GM12865 (cell line): ENCODE measurements at regions not wholly inside any gene's neighbourhood (a gene's known extent, or its start where the extent isn't known, plus 50 kb on each side); places are given as distances from the start of the nearest gene placed in this dataset.

Experiments used
- DNase-seq: peaks from one replicate; pipeline ENCODE4 v3.0.0; 2010; ENCODE audit warnings: low read depth
- H3K4me3 ChIP-seq: 2 replicates; pipeline ENCODE4 v1.5.1; 2011; ENCODE audit warnings: mild to moderate bottlenecking, low read depth, low read length, control low read depth
- TF ChIP-seq, protein P1 (sequence below): IDR thresholded peaks from 2 replicates; pipeline ENCODE4 v1.5.1; 2011; ENCODE audit warnings: low read length, control low read depth, low read depth, inconsistent platforms; ENCODE audit not compliant: insufficient read depth; ENCODE audit errors: missing control alignments

- no peak for DNase-seq
- H3K4me3 ChIP-seq = no peak overlapping the region
- TF ChIP-seq, protein P1, sequence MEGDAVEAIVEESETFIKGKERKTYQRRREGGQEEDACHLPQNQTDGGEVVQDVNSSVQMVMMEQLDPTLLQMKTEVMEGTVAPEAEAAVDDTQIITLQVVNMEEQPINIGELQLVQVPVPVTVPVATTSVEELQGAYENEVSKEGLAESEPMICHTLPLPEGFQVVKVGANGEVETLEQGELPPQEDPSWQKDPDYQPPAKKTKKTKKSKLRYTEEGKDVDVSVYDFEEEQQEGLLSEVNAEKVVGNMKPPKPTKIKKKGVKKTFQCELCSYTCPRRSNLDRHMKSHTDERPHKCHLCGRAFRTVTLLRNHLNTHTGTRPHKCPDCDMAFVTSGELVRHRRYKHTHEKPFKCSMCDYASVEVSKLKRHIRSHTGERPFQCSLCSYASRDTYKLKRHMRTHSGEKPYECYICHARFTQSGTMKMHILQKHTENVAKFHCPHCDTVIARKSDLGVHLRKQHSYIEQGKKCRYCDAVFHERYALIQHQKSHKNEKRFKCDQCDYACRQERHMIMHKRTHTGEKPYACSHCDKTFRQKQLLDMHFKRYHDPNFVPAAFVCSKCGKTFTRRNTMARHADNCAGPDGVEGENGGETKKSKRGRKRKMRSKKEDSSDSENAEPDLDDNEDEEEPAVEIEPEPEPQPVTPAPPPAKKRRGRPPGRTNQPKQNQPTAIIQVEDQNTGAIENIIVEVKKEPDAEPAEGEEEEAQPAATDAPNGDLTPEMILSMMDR = no peak
These were observed 164.2 kb downstream of the OGFRL1 start for GRCh38 chr6:71452697-71453370.

DNA sequence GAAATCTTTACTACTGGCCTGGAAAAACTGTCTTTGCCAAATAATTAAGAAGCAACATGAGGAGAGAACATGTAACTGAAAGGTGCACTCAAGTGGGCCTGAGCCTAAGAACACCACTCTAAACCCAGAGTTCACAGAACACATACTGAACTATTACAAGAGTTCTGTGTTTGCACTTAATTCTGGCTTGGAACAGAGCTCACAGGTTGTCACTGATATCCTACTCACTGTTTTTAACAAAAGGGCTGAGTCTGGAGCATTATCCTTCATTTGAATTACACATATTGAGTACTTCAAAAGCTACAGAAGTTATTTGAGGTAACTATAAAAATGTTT lies 164.7 kb downstream of the OGFRL1 start:
- TF ChIP-seq, protein P1 = no peak
- no peak overlapping the region for H3K4me3 ChIP-seq
- no peak for DNase-seq

DNA sequence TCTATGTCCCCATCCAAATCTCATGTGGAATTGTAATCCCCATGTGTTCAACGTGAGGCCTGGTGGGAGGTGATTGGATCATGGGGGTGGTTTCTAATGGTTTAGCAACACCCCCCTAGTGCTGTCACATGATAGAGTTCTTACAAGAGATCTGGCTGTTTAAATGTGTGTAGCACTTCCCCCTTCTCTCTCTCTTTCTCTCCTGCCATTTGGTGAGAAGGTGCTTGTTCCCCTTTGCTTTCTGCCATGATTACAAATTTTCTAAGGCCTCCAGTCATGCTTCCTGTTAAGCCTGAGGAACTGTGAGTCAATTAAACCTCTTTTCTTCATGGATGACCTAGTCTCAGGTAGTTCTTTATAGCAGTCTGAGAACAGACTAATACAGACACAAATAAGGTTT lies 165.4 kb downstream of the OGFRL1 start:
- DNase-seq = no peak
- TF ChIP-seq, protein P1 = no peak
- H3K4me3 ChIP-seq = no peak overlapping the region

GRCh38 chr6:71457929-71458328 lies 169.3 kb downstream of the OGFRL1 start:
- H3K4me3 ChIP-seq = no peak overlapping the region
- TF ChIP-seq, protein P1 = no peak
- DNase-seq = peak; percentile 17

GRCh38 chr6:71459162-71459561 lies 170.6 kb downstream of the OGFRL1 start:
- H3K4me3 ChIP-seq = no peak overlapping the region
- TF ChIP-seq, protein P1 = no peak
- DNase-seq = no peak

DNA sequence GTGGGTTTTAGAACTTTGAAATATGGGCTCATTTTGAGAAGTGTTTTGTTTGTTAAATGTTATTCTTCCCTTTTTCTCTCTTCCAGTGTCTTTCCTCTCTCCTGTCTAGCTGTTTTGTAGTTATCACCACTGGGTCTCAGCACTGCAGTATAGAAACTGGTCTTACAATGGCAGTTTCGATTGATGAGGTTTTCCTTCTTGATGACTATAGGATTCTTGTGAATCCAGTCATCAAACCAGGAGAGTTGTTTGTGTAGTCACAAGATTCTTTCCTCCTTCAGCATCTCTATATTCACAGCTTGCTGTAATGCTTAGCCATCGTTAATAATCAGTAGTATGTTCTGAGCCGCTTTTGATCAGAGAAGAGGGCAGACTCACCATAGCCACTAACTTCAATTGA lies 172.3 kb downstream of the OGFRL1 start:
- TF ChIP-seq, protein P1 = no peak
- no peak for DNase-seq
- no peak overlapping the region for H3K4me3 ChIP-seq

DNA sequence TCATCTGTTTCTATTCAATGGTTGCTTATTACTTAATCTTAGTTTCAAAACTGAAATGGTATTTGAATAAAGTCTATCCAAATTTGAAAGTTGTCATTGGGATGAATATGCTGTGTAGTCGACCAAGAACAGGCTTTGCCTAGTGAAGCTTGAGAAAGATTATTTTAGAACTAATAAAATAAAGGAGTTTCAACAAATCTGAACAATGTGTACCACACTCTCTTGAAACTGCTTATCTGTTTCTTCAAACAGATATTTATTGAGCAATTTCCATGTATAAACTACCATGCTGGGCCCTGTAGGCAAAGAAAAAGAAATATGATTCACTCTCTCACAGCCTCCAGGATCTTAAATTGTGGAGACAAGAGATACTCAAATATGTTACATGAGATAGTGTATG lies 174.4 kb downstream of the OGFRL1 start:
- no peak overlapping the region for H3K4me3 ChIP-seq
- TF ChIP-seq, protein P1 = no peak
- no peak for DNase-seq
